H1 (cell line): ENCODE measurements at regions not wholly inside any gene's neighbourhood (a gene's known extent, or its start where the extent isn't known, plus 50 kb on each side); places are given as distances from the start of the nearest gene placed in this dataset.

ENCODE experiments used
- RXRA ChIP-seq: IDR thresholded peaks from 2 replicates; pipeline ENCODE4 v1.6.1; 2011; ENCODE audit warnings: low read depth, mild to moderate bottlenecking, low read length, moderate library complexity; ENCODE audit not compliant: insufficient read depth
- SP2 ChIP-seq: IDR thresholded peaks from 2 replicates; pipeline ENCODE4 v1.6.1; 2012; ENCODE audit warnings: mild to moderate bottlenecking, low read length, inconsistent platforms
- TF ChIP-seq, protein P1 (sequence below): fragments of 300-600 bp; sonication (generic); IDR thresholded peaks from 2 replicates; pipeline ENCODE4 v1.7.1; 2012; ENCODE audit warnings: low read length, moderate library complexity, mild to moderate bottlenecking, inconsistent platforms; ENCODE audit not compliant: insufficient replicate concordance

DNA sequence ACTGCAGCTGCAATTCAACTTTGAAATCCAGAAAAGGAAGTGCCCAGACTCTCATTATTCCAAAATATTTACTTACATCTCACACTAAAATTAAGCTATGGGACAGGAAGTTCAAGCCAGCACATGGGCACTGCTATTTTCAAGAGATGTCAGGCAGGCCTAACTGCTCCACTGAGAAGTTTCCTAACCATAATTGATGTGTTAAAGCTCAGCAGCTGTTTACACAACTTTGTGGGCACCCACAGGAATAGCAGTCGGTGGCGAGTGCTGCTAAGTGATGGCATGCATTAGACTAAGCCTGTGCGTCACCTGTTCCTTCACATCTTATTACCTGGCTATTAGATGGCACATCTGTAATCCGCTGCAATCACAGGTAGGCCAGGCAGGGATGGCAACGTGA, 303.3 kb upstream of the DAB1 start (continued):
- TF ChIP-seq, protein P1, sequence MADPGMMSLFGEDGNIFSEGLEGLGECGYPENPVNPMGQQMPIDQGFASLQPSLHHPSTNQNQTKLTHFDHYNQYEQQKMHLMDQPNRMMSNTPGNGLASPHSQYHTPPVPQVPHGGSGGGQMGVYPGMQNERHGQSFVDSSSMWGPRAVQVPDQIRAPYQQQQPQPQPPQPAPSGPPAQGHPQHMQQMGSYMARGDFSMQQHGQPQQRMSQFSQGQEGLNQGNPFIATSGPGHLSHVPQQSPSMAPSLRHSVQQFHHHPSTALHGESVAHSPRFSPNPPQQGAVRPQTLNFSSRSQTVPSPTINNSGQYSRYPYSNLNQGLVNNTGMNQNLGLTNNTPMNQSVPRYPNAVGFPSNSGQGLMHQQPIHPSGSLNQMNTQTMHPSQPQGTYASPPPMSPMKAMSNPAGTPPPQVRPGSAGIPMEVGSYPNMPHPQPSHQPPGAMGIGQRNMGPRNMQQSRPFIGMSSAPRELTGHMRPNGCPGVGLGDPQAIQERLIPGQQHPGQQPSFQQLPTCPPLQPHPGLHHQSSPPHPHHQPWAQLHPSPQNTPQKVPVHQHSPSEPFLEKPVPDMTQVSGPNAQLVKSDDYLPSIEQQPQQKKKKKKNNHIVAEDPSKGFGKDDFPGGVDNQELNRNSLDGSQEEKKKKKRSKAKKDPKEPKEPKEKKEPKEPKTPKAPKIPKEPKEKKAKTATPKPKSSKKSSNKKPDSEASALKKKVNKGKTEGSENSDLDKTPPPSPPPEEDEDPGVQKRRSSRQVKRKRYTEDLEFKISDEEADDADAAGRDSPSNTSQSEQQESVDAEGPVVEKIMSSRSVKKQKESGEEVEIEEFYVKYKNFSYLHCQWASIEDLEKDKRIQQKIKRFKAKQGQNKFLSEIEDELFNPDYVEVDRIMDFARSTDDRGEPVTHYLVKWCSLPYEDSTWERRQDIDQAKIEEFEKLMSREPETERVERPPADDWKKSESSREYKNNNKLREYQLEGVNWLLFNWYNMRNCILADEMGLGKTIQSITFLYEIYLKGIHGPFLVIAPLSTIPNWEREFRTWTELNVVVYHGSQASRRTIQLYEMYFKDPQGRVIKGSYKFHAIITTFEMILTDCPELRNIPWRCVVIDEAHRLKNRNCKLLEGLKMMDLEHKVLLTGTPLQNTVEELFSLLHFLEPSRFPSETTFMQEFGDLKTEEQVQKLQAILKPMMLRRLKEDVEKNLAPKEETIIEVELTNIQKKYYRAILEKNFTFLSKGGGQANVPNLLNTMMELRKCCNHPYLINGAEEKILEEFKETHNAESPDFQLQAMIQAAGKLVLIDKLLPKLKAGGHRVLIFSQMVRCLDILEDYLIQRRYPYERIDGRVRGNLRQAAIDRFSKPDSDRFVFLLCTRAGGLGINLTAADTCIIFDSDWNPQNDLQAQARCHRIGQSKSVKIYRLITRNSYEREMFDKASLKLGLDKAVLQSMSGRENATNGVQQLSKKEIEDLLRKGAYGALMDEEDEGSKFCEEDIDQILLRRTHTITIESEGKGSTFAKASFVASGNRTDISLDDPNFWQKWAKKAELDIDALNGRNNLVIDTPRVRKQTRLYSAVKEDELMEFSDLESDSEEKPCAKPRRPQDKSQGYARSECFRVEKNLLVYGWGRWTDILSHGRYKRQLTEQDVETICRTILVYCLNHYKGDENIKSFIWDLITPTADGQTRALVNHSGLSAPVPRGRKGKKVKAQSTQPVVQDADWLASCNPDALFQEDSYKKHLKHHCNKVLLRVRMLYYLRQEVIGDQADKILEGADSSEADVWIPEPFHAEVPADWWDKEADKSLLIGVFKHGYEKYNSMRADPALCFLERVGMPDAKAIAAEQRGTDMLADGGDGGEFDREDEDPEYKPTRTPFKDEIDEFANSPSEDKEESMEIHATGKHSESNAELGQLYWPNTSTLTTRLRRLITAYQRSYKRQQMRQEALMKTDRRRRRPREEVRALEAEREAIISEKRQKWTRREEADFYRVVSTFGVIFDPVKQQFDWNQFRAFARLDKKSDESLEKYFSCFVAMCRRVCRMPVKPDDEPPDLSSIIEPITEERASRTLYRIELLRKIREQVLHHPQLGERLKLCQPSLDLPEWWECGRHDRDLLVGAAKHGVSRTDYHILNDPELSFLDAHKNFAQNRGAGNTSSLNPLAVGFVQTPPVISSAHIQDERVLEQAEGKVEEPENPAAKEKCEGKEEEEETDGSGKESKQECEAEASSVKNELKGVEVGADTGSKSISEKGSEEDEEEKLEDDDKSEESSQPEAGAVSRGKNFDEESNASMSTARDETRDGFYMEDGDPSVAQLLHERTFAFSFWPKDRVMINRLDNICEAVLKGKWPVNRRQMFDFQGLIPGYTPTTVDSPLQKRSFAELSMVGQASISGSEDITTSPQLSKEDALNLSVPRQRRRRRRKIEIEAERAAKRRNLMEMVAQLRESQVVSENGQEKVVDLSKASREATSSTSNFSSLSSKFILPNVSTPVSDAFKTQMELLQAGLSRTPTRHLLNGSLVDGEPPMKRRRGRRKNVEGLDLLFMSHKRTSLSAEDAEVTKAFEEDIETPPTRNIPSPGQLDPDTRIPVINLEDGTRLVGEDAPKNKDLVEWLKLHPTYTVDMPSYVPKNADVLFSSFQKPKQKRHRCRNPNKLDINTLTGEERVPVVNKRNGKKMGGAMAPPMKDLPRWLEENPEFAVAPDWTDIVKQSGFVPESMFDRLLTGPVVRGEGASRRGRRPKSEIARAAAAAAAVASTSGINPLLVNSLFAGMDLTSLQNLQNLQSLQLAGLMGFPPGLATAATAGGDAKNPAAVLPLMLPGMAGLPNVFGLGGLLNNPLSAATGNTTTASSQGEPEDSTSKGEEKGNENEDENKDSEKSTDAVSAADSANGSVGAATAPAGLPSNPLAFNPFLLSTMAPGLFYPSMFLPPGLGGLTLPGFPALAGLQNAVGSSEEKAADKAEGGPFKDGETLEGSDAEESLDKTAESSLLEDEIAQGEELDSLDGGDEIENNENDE = no peak
- TF ChIP-seq RXRA (no peak), SP2 (no peak)
